ENCODE measurements at regions not wholly inside any gene's neighbourhood (a gene's known extent, or its start where the extent isn't known, plus 50 kb on each side); places are given as distances from the start of the nearest gene placed in this dataset.

GRCh38 chr2:45307147-45307546 lies 297.9 kb upstream of the SIX2 start:
- no peak for TF ChIP-seq CTCF (conservative IDR thresholded peaks at IDR 0.05; ENCODE audit: low read depth, low read length)
- TF ChIP-seq EZH2phosphoT487 (IDR thresholded peaks at IDR 0.05; ENCODE audit: borderline replicate concordance, low read length): no peak
